ENCODE measurements at regions not wholly inside any gene's neighbourhood (a gene's known extent, or its start where the extent isn't known, plus 50 kb on each side); places are given as distances from the start of the nearest gene placed in this dataset.
"Not testable (repeated sequence)": the region's sequence is repeated elsewhere in the genome, so short reads cannot be mapped to it uniquely, and the experiment has no call there.

DNA sequence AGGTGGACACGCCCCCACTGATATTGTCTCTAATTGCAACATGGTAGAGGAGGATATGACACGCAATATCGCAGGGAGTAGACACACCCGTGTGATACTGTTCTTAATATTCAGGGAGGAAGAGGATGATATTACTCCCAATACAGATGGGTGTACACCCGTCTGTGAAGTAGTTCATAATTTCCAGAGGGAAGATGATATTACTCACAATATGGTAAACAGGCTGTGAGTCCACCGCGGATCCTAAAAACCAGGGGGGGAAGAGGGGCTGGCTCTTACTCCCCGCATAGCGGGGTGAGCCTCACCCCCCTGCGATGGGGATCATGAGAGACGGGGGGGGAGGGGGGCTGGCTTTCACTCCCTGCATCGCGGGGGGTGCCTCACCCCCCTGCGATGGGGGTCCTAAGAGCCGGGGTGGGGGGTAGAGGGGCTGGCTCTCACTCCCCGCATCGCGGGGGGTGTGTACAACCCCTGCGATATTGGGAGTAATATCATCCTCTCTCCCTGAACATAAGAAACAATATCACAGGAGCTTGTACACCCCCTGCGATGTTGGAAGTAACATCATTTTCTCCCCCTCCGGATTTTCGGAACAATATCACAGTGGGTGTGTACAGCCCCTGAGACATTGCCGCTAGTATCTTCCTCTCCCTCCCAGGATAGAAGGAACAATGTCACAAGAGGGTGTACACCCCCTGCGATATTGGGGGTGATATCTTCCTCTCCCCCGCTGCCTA lies 52.2 kb upstream of the FRG2C start:
- not testable (repeated sequence) for DNase-seq
